Esophagus (tissue), 2 donors: ENCODE measurements at regions not wholly inside any gene's neighbourhood (a gene's known extent, or its start where the extent isn't known, plus 50 kb on each side); places are given as distances from the start of the nearest gene placed in this dataset.
"Not testable (repeated sequence)": the region's sequence is repeated elsewhere in the genome, so short reads cannot be mapped to it uniquely, and the experiment has no call there.

Experiments used
- H3K27ac ChIP-seq, 2 donors: one replicate each; pipeline ENCODE4 v1.5.1; 2013; ENCODE audit warnings: low read depth in 2 of 2, mild to moderate bottlenecking in 2 of 2, inconsistent platforms in 1 of 2, low read length in 1 of 2, moderate library complexity in 1 of 2
- H3K27me3 ChIP-seq, 2 donors: one replicate each; pipeline ENCODE4 v1.6.1; 2013; ENCODE audit warnings: low read length in 2 of 2, control low read depth in 1 of 2, mild to moderate bottlenecking in 1 of 2; ENCODE audit not compliant: insufficient read depth in 2 of 2, control insufficient read depth in 1 of 2
- H3K36me3 ChIP-seq, 2 donors: one replicate each; pipeline ENCODE4 v1.6.1; 2013; ENCODE audit warnings: low read length in 1 of 2; ENCODE audit not compliant: control insufficient read depth in 2 of 2, insufficient read depth in 2 of 2
- H3K4me1 ChIP-seq, 2 donors: one replicate each; pipeline ENCODE4 v1.6.1; 2013; ENCODE audit warnings: low read length in 1 of 2; ENCODE audit not compliant: control insufficient read depth in 2 of 2, insufficient read depth in 2 of 2
- H3K4me3 ChIP-seq, 2 donors: one replicate each; pipeline ENCODE4 v1.5.1; 2013; ENCODE audit warnings: low read length in 2 of 2, mild to moderate bottlenecking in 2 of 2, low read depth in 1 of 2, moderate library complexity in 1 of 2
- H3K9me3 ChIP-seq, 2 donors: one replicate each; pipeline ENCODE4 v1.6.1; 2013; ENCODE audit warnings: mild to moderate bottlenecking in 2 of 2, low read depth in 1 of 2, low read length in 1 of 2, moderate library complexity in 1 of 2; ENCODE audit not compliant: control insufficient read depth in 2 of 2, insufficient read depth in 1 of 2
- WGBS, 2 donors: extraction: QIAGEN DNeasy Blood & Tissue Kit; methylation state at CpG; one replicate each; pipeline ENCODE4 v1.1.7; 2013; 5-methylcytosine and 5-hydroxymethylcytosine counted together
- donor health status: healthy with polysubstance abuse.
- donor health status: Bipolar disorder and iron deficiency.

GRCh38 chr11:79616392-79616851 lies 175.6 kb upstream of the TENM4 start:
- Histone ChIP-seq H3K27ac (no peak overlapping the region), H3K4me1 (peaks cover 0 to 6% of the 10 kb centered on the region in 2 donors), H3K9me3 (no peaks in the 10 kb centered on the region), H3K27me3 (no peaks in the 10 kb centered on the region), H3K4me3 (no peak overlapping the region), H3K36me3 (no peaks in the 10 kb centered on the region)
- 47 to 51% methylated on average over 3 of the region's 3 CpGs for WGBS, 2 donors

DNA sequence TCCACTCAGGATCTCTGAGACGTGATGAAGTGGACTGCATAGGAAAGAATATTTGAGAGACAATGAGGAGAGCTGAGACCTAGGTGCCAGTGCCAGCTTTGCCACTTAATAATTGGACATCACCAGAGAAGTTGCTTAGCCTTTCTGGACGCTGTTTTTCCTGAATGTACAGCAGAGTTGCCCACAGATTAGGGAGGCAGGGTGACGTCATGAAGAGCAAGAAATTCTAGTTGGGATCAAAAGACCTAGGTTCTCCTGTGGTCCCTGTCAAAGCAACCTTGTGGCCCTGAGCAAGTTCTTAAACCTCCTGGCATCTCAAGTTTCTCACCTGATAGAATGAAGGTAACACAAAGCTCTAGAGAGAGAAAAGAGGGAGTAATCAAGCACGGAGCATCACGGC lies 174.6 kb upstream of the TENM4 start:
- H3K9me3 ChIP-seq: no peaks in the 10 kb centered on the region
- H3K4me3 ChIP-seq: no peak overlapping the region
- 74 to 76% methylated on average over 5 of the region's 5 CpGs for WGBS, 2 donors
- H3K27ac ChIP-seq: no peak overlapping the region
- peaks cover 0 to 12% of the 10 kb centered on the region in 2 donors for H3K4me1 ChIP-seq
- no peaks in the 10 kb centered on the region for H3K27me3 ChIP-seq
- no peaks in the 10 kb centered on the region for H3K36me3 ChIP-seq

GRCh38 chr11:79610678-79611077 lies 169.8 kb upstream of the TENM4 start:
- peaks cover 0 to 10% of the 10 kb centered on the region in 2 donors for H3K4me1 ChIP-seq
- no peaks in the 10 kb centered on the region for H3K27me3 ChIP-seq
- H3K36me3 ChIP-seq: no peaks in the 10 kb centered on the region
- WGBS, 2 donors: 63 to 68% methylated on average over 7 of the region's 7 CpGs
- H3K9me3 ChIP-seq: no peaks in the 10 kb centered on the region
- no peak overlapping the region for H3K4me3 ChIP-seq
- peak overlapping the region in 1 of 2 donors; percentile 60 for H3K27ac ChIP-seq

DNA sequence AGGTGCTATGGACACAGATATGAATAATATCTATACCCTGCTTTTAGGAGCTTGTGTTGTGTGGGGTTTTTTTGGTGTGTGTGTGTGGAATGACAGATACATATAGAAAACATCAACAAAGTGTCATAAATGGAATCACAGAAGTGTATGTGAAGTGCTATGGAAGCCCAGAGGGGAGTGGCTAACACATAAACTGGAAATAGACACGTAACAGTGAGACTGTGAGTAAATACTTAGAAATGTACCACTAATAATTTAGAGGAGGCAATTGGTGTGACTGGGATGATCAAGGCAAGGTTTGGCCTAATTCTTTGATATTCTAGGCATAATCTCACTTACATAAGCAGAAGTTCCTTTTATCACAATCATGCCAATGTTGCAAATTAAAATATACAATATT lies 169.3 kb upstream of the TENM4 start:
- H3K4me3 ChIP-seq: no peak overlapping the region
- WGBS, 2 donors: 33 to 48% methylated on average over 1 of the region's 1 CpG
- H3K9me3 ChIP-seq: no peaks in the 10 kb centered on the region
- H3K36me3 ChIP-seq: no peaks in the 10 kb centered on the region
- H3K27ac ChIP-seq: peak overlapping the region in 1 of 2 donors; percentile 60
- H3K27me3 ChIP-seq: no peaks in the 10 kb centered on the region
- H3K4me1 ChIP-seq: peaks cover 0 to 7% of the 10 kb centered on the region in 2 donors

GRCh38 chr11:79609511-79609910 lies 168.7 kb upstream of the TENM4 start:
- H3K36me3 ChIP-seq: no peaks in the 10 kb centered on the region
- H3K4me3 ChIP-seq: no peak overlapping the region
- peaks cover 0 to 7% of the 10 kb centered on the region in 2 donors for H3K4me1 ChIP-seq
- no peak overlapping the region for H3K27ac ChIP-seq
- 59 to 64% methylated on average over 2 of the region's 2 CpGs for WGBS, 2 donors
- no peaks in the 10 kb centered on the region for H3K27me3 ChIP-seq
- H3K9me3 ChIP-seq: no peaks in the 10 kb centered on the region

GRCh38 chr11:79606461-79606860 lies 165.6 kb upstream of the TENM4 start:
- H3K4me3 ChIP-seq, H3K27ac ChIP-seq, H3K36me3 ChIP-seq, H3K27me3 ChIP-seq, H3K4me1 ChIP-seq, H3K9me3 ChIP-seq: not testable (repeated sequence)
- WGBS, 2 donors: 70 to 73% methylated on average over 3 of the region's 3 CpGs

DNA sequence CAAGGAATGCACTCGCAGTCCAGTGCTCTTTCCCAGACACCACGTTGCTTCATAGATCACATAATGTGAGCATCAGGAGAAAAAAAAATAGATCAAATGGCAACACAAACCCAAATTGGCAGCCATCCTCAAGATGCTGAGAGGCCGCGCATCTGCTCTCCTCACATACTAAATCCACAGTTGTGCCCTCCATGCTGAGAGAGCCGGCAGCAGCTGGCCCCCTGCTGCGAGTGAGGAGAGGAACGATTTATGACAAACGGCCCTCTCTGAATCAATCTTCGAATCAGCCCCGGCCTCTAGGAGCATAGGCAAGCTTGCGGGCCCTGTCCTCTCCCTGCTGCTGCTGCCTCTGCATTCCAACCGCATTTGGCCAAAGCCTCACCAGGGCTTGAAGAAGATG lies 159.9 kb upstream of the TENM4 start:
- Histone ChIP-seq H3K4me1 (no peaks in the 10 kb centered on the region), H3K27me3 (no peaks in the 10 kb centered on the region), H3K36me3 (no peaks in the 10 kb centered on the region), H3K27ac (no peak overlapping the region), H3K9me3 (peaks cover 0 to 2% of the 10 kb centered on the region in 2 donors), H3K4me3 (no peak overlapping the region)
- WGBS, 2 donors: 69 to 77% methylated on average over 12 of the region's 12 CpGs

GRCh38 chr11:79594834-79595233 lies 154.0 kb upstream of the TENM4 start:
- H3K27ac ChIP-seq: no peak overlapping the region
- 58 to 64% methylated on average over 4 of the region's 4 CpGs for WGBS, 2 donors

GRCh38 chr11:79592824-79593223 lies 152.0 kb upstream of the TENM4 start:
- Histone ChIP-seq H3K9me3 (peaks cover 0 to 2% of the 10 kb centered on the region in 2 donors), H3K4me3 (no peak overlapping the region), H3K27ac (no peak overlapping the region), H3K27me3 (no peaks in the 10 kb centered on the region), H3K4me1 (no peaks in the 10 kb centered on the region), H3K36me3 (no peaks in the 10 kb centered on the region)
- WGBS, 2 donors: 62 to 82% methylated on average over 3 of the region's 3 CpGs

More at GRCh38 chr11:79594834-79595233, 154.0 kb upstream of the TENM4 start:
- Histone ChIP-seq H3K36me3 (no peaks in the 10 kb centered on the region), H3K9me3 (peaks cover 0 to 4% of the 10 kb centered on the region in 2 donors), H3K27me3 (no peaks in the 10 kb centered on the region), H3K4me1 (no peaks in the 10 kb centered on the region), H3K4me3 (no peak overlapping the region)

GRCh38 chr11:79592406-79592805 lies 151.6 kb upstream of the TENM4 start:
- no peaks in the 10 kb centered on the region for H3K27me3 ChIP-seq
- H3K9me3 ChIP-seq: peaks cover 0 to 2% of the 10 kb centered on the region in 2 donors
- no peaks in the 10 kb centered on the region for H3K36me3 ChIP-seq
- WGBS, 2 donors: 33 to 38% methylated on average over 4 of the region's 4 CpGs
- no peak overlapping the region for H3K4me3 ChIP-seq
- H3K4me1 ChIP-seq: no peaks in the 10 kb centered on the region
- H3K27ac ChIP-seq: no peak overlapping the region
